ENCODE measurements at regions not wholly inside any gene's neighbourhood (a gene's known extent, or its start where the extent isn't known, plus 50 kb on each side); places are given as distances from the start of the nearest gene placed in this dataset.

DNA sequence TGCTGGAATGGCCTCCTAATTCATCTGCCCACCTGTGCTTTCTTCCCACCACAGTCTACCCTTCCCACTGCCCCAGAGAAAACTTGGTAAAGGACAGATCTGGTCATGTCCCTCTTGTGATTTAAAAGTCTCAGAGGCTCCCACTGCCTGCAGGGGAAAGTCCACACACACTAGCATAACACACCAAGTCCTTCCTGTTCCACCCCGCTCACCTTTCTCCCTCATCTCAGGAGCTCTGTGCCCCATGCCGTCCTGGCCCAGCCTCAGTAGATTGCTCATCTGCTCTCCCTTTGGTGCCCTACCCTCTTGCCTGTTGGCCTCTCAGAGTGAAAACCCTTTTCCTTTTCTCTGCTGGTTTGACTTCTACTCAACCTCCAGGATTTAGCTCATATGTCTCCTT lies 111.4 kb upstream of the MAP3K1 start:
- TF ChIP-seq EZH2 (IDR thresholded peaks at IDR 0.05; ENCODE audit: insufficient read depth, poor library complexity, severe bottlenecking) (no peak), EZH2phosphoT487 (IDR thresholded peaks at IDR 0.05; ENCODE audit: insufficient read depth, low read depth) (no peak)

All from GM23248 (cell line).